Right atrium auricular region (tissue), 2 donors: ENCODE measurements at regions not wholly inside any gene's neighbourhood (a gene's known extent, or its start where the extent isn't known, plus 50 kb on each side); places are given as distances from the start of the nearest gene placed in this dataset.

Experiments used
- DNase-seq: peaks from one replicate; pipeline ENCODE4 v3.0.0-alpha.2; 2019; ENCODE audit warnings: low spot score
- H3K27ac ChIP-seq, 2 donors: fragments of 200-600 bp; sonication (generic); 1 replicate in 1 of 2; 2 replicates in 1 of 2; pipeline ENCODE4 v1.5.1; 2016 to 2019
- H3K27me3 ChIP-seq, 2 donors: fragments of 200-600 bp; sonication (generic); one replicate each; pipeline versions ENCODE4 v1.5.1 to v1.6.0; 2017 to 2019
- H3K36me3 ChIP-seq: fragments of 200-600 bp; sonication (generic); one replicate; pipeline ENCODE4 v1.5.1; 2016
- H3K4me1 ChIP-seq, 2 donors: fragments of 200-600 bp; sonication (generic); one replicate each; pipeline versions ENCODE4 v1.5.1 to v1.6.0; 2017 to 2019
- H3K4me3 ChIP-seq, 2 donors: fragments of 200-600 bp; sonication (generic); 1 replicate in 1 of 2; 2 replicates in 1 of 2; pipeline ENCODE4 v1.5.1; 2017 to 2019; ENCODE audit warnings: mild to moderate bottlenecking in 1 of 2, moderate library complexity in 1 of 2
- H3K9me3 ChIP-seq, 2 donors: fragments of 200-600 bp; sonication (generic); one replicate each; pipeline ENCODE4 v1.5.1; 2019
- TF ChIP-seq, protein P1 (sequence below), 2 donors: fragments of 200-600 bp; sonication (generic); IDR thresholded peaks; one replicate each; pipeline ENCODE4 v1.5.1; 2019; ENCODE audit warnings: antibody characterized with exemption in 2 of 2

DNA sequence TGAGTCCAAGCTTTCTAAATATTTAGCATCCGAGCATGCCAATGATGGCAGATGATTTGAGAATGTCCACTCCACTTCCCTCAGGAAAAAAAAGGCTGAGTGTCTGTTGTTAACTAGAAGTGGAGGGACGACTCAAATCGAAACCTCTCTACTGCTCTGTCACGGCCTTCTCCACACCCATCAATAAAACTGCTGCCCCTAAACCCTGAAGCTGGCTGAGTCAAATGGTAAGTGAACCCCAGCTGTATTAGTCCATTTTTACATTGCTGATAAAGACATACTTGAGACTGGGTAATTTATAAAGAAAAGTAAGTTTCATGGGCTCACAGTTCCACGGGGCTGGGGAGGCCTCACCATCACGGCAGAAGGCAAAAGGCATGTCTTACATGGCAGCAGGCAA lies 707.0 kb downstream of the QKI start:
- Histone ChIP-seq H3K36me3 (no peaks in the 10 kb centered on the region), H3K9me3 (no peaks in the 10 kb centered on the region), H3K27ac (no peak overlapping the region), H3K4me1 (no peaks in the 10 kb centered on the region), H3K4me3 (no peak overlapping the region), H3K27me3 (no peaks in the 10 kb centered on the region)
- TF ChIP-seq, protein P1, sequence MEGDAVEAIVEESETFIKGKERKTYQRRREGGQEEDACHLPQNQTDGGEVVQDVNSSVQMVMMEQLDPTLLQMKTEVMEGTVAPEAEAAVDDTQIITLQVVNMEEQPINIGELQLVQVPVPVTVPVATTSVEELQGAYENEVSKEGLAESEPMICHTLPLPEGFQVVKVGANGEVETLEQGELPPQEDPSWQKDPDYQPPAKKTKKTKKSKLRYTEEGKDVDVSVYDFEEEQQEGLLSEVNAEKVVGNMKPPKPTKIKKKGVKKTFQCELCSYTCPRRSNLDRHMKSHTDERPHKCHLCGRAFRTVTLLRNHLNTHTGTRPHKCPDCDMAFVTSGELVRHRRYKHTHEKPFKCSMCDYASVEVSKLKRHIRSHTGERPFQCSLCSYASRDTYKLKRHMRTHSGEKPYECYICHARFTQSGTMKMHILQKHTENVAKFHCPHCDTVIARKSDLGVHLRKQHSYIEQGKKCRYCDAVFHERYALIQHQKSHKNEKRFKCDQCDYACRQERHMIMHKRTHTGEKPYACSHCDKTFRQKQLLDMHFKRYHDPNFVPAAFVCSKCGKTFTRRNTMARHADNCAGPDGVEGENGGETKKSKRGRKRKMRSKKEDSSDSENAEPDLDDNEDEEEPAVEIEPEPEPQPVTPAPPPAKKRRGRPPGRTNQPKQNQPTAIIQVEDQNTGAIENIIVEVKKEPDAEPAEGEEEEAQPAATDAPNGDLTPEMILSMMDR (IDR thresholded peaks at IDR 0.05) = no peak
- DNase-seq = no peak

DNA sequence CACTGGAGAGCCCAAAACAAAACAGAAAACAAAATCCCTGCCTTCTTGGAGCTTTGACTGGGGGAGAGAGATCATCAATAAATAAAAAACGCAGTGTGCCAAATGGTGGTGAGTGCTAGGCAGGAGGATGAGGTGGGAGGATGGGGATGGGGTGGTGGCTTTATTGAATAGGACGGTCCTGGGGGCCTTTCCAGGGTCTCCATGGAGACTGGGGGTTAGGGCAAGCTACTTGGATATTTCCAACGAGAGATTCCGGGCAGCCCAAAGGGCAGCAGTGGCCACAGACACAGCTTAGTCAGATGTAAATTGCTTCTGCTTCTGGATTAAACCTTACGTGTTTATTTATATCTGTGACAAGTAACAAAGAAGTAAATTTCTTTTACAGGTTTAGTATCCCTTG lies 700.1 kb downstream of the QKI start:
- peaks cover 0 to 7% of the 10 kb centered on the region in 2 donors for H3K4me1 ChIP-seq
- no peaks in the 10 kb centered on the region for H3K36me3 ChIP-seq
- TF ChIP-seq, protein P1 (IDR thresholded peaks at IDR 0.05) = no peak
- DNase-seq = no peak
- no peaks in the 10 kb centered on the region for H3K9me3 ChIP-seq
- H3K27me3 ChIP-seq = no peaks in the 10 kb centered on the region
- no peak overlapping the region for H3K4me3 ChIP-seq
- no peak overlapping the region for H3K27ac ChIP-seq

DNA sequence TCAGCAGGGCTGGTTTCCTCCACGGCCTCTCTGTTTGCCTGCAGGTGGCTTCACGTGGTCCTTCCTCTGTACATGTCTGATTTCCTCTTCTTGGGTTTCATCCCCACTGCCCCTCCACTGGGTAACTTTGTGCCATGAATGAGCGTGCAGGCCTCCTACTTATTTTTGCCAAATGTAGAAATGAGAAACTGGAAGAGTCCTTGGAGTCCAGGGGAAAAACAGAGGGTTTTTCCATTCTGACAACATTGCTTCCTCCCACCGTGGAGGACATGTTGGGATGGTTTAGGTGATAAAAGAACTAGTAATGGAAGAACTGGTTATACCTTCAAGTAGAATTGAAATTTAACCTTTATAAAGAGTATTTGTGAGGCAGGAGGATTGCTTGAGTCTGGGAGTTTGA lies 699.5 kb downstream of the QKI start:
- Histone ChIP-seq H3K36me3 (no peaks in the 10 kb centered on the region), H3K4me1 (peaks cover 0 to 12% of the 10 kb centered on the region in 2 donors), H3K9me3 (no peaks in the 10 kb centered on the region), H3K27me3 (no peaks in the 10 kb centered on the region), H3K27ac (no peak overlapping the region), H3K4me3 (no peak overlapping the region)
- no peak for DNase-seq
- TF ChIP-seq, protein P1 (IDR thresholded peaks at IDR 0.05) = no peak

DNA sequence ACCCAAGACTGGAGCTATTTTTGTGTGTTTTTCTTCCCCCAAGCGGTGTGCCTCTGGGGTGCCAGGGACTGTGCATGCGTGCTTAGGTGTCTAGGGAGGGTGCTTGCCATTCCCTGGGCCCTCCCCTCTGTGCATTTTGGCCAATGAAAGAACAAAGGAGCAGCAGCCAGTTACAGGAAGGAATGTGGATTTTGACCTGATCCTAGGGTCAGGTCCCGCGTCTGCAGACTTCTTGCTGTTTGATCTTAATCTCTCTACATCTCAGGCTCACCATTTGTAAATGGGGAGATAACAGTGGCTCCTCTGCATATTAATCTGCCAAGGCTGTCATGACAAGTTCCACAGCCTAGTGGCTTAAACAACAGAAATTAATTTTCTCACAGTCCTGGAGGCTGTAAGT lies 699.1 kb downstream of the QKI start:
- Histone ChIP-seq H3K4me1 (peaks cover 0 to 16% of the 10 kb centered on the region in 2 donors), H3K27me3 (no peaks in the 10 kb centered on the region), H3K27ac (no peak overlapping the region), H3K4me3 (no peak overlapping the region), H3K36me3 (no peaks in the 10 kb centered on the region), H3K9me3 (no peaks in the 10 kb centered on the region)
- no peak for DNase-seq
- TF ChIP-seq, protein P1 (IDR thresholded peaks at IDR 0.05) = no peak

DNA sequence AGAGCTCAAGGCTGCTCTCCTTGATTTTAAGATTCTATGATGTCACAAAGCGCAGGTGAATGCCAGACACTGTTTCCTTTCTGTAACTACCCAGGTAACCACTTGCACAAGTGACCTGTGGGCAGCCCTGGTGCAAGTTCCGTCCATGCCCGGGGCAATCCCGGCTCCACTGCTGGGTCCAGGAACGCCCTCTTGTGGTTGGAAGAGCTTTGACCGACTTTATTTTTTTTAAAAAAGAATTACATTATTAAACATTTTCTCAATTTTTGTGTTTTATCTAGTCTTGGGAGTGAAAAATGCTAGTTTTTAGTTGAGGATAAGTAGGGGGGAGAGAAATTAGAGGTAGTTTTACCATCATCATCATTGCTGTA lies 695.2 kb downstream of the QKI start:
- TF ChIP-seq, protein P1 (IDR thresholded peaks at IDR 0.05) = peak; percentile 64 to 87
- Histone ChIP-seq H3K36me3 (no peaks in the 10 kb centered on the region), H3K9me3 (no peaks in the 10 kb centered on the region), H3K27ac (peak overlapping the region; percentile 86 to 94), H3K4me1 (peaks cover 0 to 35% of the 10 kb centered on the region in 2 donors), H3K4me3 (peak overlapping the region in 1 of 2 donors; percentile 29), H3K27me3 (no peaks in the 10 kb centered on the region)
- DNase-seq = no peak
